Heart right ventricle (tissue), 16 donors: ENCODE measurements at regions not wholly inside any gene's neighbourhood (a gene's known extent, or its start where the extent isn't known, plus 50 kb on each side); places are given as distances from the start of the nearest gene placed in this dataset.

ENCODE experiments used
- ATAC-seq, 8 donors: fragments of 200-7000 bp; cut with Tn5 transposase; one replicate each; pipeline ENCODE4 v1.9.1; 2020; ENCODE audit warnings: mild to moderate bottlenecking in 8 of 8, moderate library complexity in 8 of 8, moderate number of reproducible peaks in 1 of 8
- DNase-seq, 2 donors: peaks; one replicate each; pipeline ENCODE4 v3.0.0-alpha.2; 2020
- H3K27ac ChIP-seq, 10 donors: fragments of 200-600 bp; sonication (generic) in 2 of 10; one replicate each; pipeline versions ENCODE4 v1.5.0 to v1.8.0; 2020 to 2022; ENCODE audit warnings: mild to moderate bottlenecking in 3 of 10
- H3K27me3 ChIP-seq, 7 donors: fragments of 200-600 bp; one replicate each; pipeline ENCODE4 v1.8.0; 2021 to 2022; ENCODE audit warnings: mild to moderate bottlenecking in 2 of 7
- H3K36me3 ChIP-seq, 9 donors: fragments of 200-600 bp; sonication (generic) in 1 of 9; one replicate each; pipeline versions ENCODE4 v1.5.0 to v1.8.0; 2020 to 2022; ENCODE audit warnings: mild to moderate bottlenecking in 2 of 9
- H3K4me1 ChIP-seq, 9 donors: fragments of 200-600 bp; sonication (generic) in 1 of 9; one replicate each; pipeline versions ENCODE4 v1.5.0 to v1.8.0; 2020 to 2022; ENCODE audit warnings: mild to moderate bottlenecking in 4 of 9
- H3K4me3 ChIP-seq, 10 donors: fragments of 200-600 bp; sonication (generic) in 2 of 10; one replicate each; pipeline versions ENCODE4 v1.5.0 to v1.8.0; 2020 to 2022; ENCODE audit warnings: mild to moderate bottlenecking in 7 of 10, moderate library complexity in 2 of 10
- H3K9me3 ChIP-seq, 11 donors: fragments of 200-600 bp in 10 of 11; sonication (generic) in 2 of 11; one replicate each; pipeline versions ENCODE4 v1.5.0 to v1.8.0; 2013 to 2022; ENCODE audit warnings: mild to moderate bottlenecking in 2 of 11, control low read depth in 1 of 11, moderate library complexity in 1 of 11
- CTCF ChIP-seq, 9 donors: fragments of 200-600 bp; sonication (generic) in 2 of 9; IDR thresholded peaks; one replicate each; pipeline versions ENCODE4 v1.5.0 to v1.8.0; 2021 to 2022; ENCODE audit warnings: antibody characterized with exemption in 9 of 9, mild to moderate bottlenecking in 5 of 9, moderate library complexity in 1 of 9
- WGBS, 2 donors: extraction: QIAGEN DNeasy Blood & Tissue Kit; methylation state at CpG; one replicate each; pipeline ENCODE4 v1.1.7; 2013; ENCODE audit warnings: inconsistent platforms in 1 of 2; 5-methylcytosine and 5-hydroxymethylcytosine counted together
- intact Hi-C, 10 donors: fragments of 100-400 bp; cut with DNase I; formaldehyde crosslinking; loops; one replicate each; pipeline versions ENCODE4 v1.11.1 to v1.14.2; 2022
- donor health status: Arrhythmogenic right ventricular cardiomyopathy.
- donor health status: ischemic (EF 13 %, LVEDD 7.1; RV severe dilation, severe dysfunction).
- donor health status: healthy with polysubstance abuse.
- donor health status: DM: no; HTN: yes; CAD: no.
- donor health status: DM: no; HTN: no; CAD: no.
- donor health status: ischemic (EF 25% LVEDD 6.9; RV normal size, moderate dysfunction).
- donor health status: ischemic (EF 25% LVEDD 5.7; RV mildly dilated, moderate dysfunction).
- donor health status: healthy.
- donor health status: DM: yes; HTN: yes; CAD: no.
- donor health status: Ischemic cardiomyopathy.
- donor health status: ischemic (EF 35%, LVEDD 5.7; RV mildly dilated, moderate dysfunction).
- donor health status: nonischemic (EF 11% LVEDD 7.7; RV severe dilation, severe dysfunction).
- donor health status: DM: yes; HTN: yes; CAD: no.
- donor health status: PGD.
- donor health status: ischemic (EF 29% LVEDD 5.4; RV normal size, mild dysfunction).
- donor health status: nonischemic (EF 23%, LVEDD 6.1; RV moderate dilation, normal function).

- no peak overlapping the region for H3K4me3 ChIP-seq
- peak in 1 of 8 donors; percentile 48 for ATAC-seq
- H3K4me1 ChIP-seq: peaks cover 0 to 4% (median 0%) of the 10 kb centered on the region in 9 donors
- TF ChIP-seq CTCF (IDR thresholded peaks at IDR 0.05): no peak
- no peaks in the 10 kb centered on the region for H3K27me3 ChIP-seq
- H3K9me3 ChIP-seq: no peaks in the 10 kb centered on the region
- 86% methylated on average over 11 of the region's 11 CpGs for WGBS, 2 donors
- intact Hi-C loops: loop anchor here in 2 of 10 donors (10.0 kb wide), 2 partner anchors 1295 to 1475 kb away; no protein-coding TSS in a partner anchor
- H3K36me3 ChIP-seq: no peaks in the 10 kb centered on the region
- H3K27ac ChIP-seq: no peak overlapping the region
- no peak for DNase-seq
Measured at GRCh38 chr18:43589611-43590151, 312.4 kb upstream of the SYT4 start.

GRCh38 chr18:43590182-43590903 is 313.1 kb upstream of the SYT4 start:
- H3K36me3 ChIP-seq: no peaks in the 10 kb centered on the region
- H3K4me1 ChIP-seq: peaks cover 0 to 4% (median 0%) of the 10 kb centered on the region in 9 donors
- 89 to 92% methylated on average over 20 of the region's 20 CpGs for WGBS, 2 donors
- TF ChIP-seq CTCF (IDR thresholded peaks at IDR 0.05): no peak
- peak in 1 of 2 donors; percentile 7 for DNase-seq
- intact Hi-C loops: loop anchor here in 1 of 10 donors (10.0 kb wide), 1 partner anchor 1296 kb away; no protein-coding TSS in a partner anchor
- ATAC-seq: peak in 2 of 8 donors; percentile 23 to 40
- no peak overlapping the region for H3K4me3 ChIP-seq
- H3K27me3 ChIP-seq: no peaks in the 10 kb centered on the region
- H3K27ac ChIP-seq: no peak overlapping the region
- no peaks in the 10 kb centered on the region for H3K9me3 ChIP-seq

DNA sequence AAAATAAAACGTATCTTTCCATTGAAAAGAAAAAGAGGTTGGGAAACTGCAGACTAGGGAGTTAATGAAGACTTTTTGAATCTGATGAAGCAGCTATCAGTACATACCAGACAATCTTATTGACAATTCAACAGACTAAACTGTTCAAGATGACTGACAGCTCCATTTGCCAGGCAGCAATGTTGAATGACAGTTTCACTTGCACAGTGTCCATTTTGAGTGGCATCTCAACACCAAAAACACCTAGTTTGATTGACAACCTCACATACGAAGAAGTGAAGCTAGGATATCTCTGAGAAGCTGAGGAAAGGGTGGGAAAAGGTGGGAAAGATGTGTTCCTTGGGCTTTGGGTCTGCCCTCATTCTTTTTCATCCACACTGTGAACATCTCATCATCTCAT is 315.0 kb upstream of the SYT4 start:
- H3K4me3 ChIP-seq: no peak overlapping the region
- 72% methylated on average over 2 of the region's 2 CpGs for WGBS, 2 donors

More for the DNA sequence above, 315.0 kb upstream of the SYT4 start:
- Histone ChIP-seq H3K27me3 (no peaks in the 10 kb centered on the region), H3K36me3 (no peaks in the 10 kb centered on the region), H3K4me1 (peaks cover 0 to 4% (median 0%) of the 10 kb centered on the region in 9 donors), H3K27ac (no peak overlapping the region), H3K9me3 (no peaks in the 10 kb centered on the region)
- DNase-seq: no peak
- TF ChIP-seq CTCF (IDR thresholded peaks at IDR 0.05): no peak
- intact Hi-C loops: loop anchor here in 1 of 10 donors (10.0 kb wide), 1 partner anchor 1297 kb away; no protein-coding TSS in a partner anchor
- ATAC-seq: no peak
